HL-60 (cell line): ENCODE measurements at regions not wholly inside any gene's neighbourhood (a gene's known extent, or its start where the extent isn't known, plus 50 kb on each side); places are given as distances from the start of the nearest gene placed in this dataset.

Experiments used
- DNase-seq, 2 experiments: peaks; one replicate each; pipeline ENCODE4 v3.0.0-alpha.2; 2010 to 2020; ENCODE audit warnings: low read depth in 1 of 2, low spot score in 1 of 2
- H3K27ac ChIP-seq: fragments of 250-450 bp; sonication (Bioruptor Pico); replicated peaks from 2 replicates; pipeline ENCODE4 v1.5.1; 2020; ENCODE audit warnings: mild to moderate bottlenecking, moderate library complexity
- H3K27me3 ChIP-seq: fragments of 250-450 bp; sonication (Bioruptor Pico); 2 replicates; pipeline ENCODE4 v1.5.1; 2021; ENCODE audit warnings: mild to moderate bottlenecking, moderate library complexity; ENCODE audit not compliant: insufficient read depth, poor library complexity, severe bottlenecking
- H3K4me3 ChIP-seq: replicated peaks from 2 replicates; pipeline ENCODE4 v1.5.1; 2011; ENCODE audit warnings: mild to moderate bottlenecking, control low read depth, low read length; ENCODE audit not compliant: insufficient read depth
- GABPA ChIP-seq: IDR thresholded peaks from 2 replicates; pipeline ENCODE4 v1.6.1; 2012; ENCODE audit warnings: low read depth
- POLR2AphosphoS5 ChIP-seq: IDR thresholded peaks from 2 replicates; pipeline ENCODE4 v1.6.1; 2012; ENCODE audit warnings: low read depth
- REST ChIP-seq: IDR thresholded peaks from 2 replicates; pipeline ENCODE4 v1.6.1; 2012; ENCODE audit warnings: low read depth; ENCODE audit not compliant: insufficient replicate concordance
- SPI1 ChIP-seq: IDR thresholded peaks from 2 replicates; pipeline ENCODE4 v1.6.1; 2012; ENCODE audit warnings: low read depth, mild to moderate bottlenecking, borderline replicate concordance
- TF ChIP-seq, protein P1 (sequence below): IDR thresholded peaks from one replicate; pipeline ENCODE4 v1.5.1; 2011; ENCODE audit warnings: low read length, control low read depth, inconsistent platforms; ENCODE audit not compliant: insufficient read depth

GRCh38 chr20:52818491-52818890 is 153.7 kb upstream of the TSHZ2 start:
- Histone ChIP-seq H3K27ac (no peak overlapping the region), H3K27me3 (no peaks in the 10 kb centered on the region), H3K4me3 (no peak overlapping the region)
- TF ChIP-seq SPI1 (no peak), REST (no peak), POLR2AphosphoS5 (no peak), GABPA (no peak)
- TF ChIP-seq, protein P1, sequence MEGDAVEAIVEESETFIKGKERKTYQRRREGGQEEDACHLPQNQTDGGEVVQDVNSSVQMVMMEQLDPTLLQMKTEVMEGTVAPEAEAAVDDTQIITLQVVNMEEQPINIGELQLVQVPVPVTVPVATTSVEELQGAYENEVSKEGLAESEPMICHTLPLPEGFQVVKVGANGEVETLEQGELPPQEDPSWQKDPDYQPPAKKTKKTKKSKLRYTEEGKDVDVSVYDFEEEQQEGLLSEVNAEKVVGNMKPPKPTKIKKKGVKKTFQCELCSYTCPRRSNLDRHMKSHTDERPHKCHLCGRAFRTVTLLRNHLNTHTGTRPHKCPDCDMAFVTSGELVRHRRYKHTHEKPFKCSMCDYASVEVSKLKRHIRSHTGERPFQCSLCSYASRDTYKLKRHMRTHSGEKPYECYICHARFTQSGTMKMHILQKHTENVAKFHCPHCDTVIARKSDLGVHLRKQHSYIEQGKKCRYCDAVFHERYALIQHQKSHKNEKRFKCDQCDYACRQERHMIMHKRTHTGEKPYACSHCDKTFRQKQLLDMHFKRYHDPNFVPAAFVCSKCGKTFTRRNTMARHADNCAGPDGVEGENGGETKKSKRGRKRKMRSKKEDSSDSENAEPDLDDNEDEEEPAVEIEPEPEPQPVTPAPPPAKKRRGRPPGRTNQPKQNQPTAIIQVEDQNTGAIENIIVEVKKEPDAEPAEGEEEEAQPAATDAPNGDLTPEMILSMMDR: no peak
- DNase-seq: no peak

GRCh38 chr20:52817981-52818380 is 154.2 kb upstream of the TSHZ2 start:
- TF ChIP-seq, protein P1: no peak
- TF ChIP-seq GABPA (no peak), POLR2AphosphoS5 (no peak), SPI1 (no peak), REST (no peak)
- Histone ChIP-seq H3K27ac (no peak overlapping the region), H3K27me3 (no peaks in the 10 kb centered on the region), H3K4me3 (no peak overlapping the region)
- DNase-seq: no peak

GRCh38 chr20:52817511-52817910 is 154.6 kb upstream of the TSHZ2 start:
- no peak overlapping the region for H3K27ac ChIP-seq
- DNase-seq: no peak

More at GRCh38 chr20:52817511-52817910, 154.6 kb upstream of the TSHZ2 start:
- H3K4me3 ChIP-seq: no peak overlapping the region
- TF ChIP-seq, protein P1: no peak
- TF ChIP-seq REST: no peak
- no peak for TF ChIP-seq POLR2AphosphoS5
- no peak for TF ChIP-seq SPI1
- TF ChIP-seq GABPA: no peak
- H3K27me3 ChIP-seq: no peaks in the 10 kb centered on the region
